IPS-15b (cell line): ENCODE measurements at regions not wholly inside any gene's neighbourhood (a gene's known extent, or its start where the extent isn't known, plus 50 kb on each side); places are given as distances from the start of the nearest gene placed in this dataset.

Experiments used
- H3K27me3 ChIP-seq: one replicate; pipeline ENCODE4 v1.6.1; 2013; ENCODE audit warnings: low read length; ENCODE audit not compliant: control insufficient read depth, insufficient read depth
- H3K36me3 ChIP-seq: one replicate; pipeline ENCODE4 v1.6.1; 2013; ENCODE audit warnings: low read length; ENCODE audit not compliant: control insufficient read depth, insufficient read depth
- H3K4me1 ChIP-seq: one replicate; pipeline ENCODE4 v1.6.1; 2013; ENCODE audit warnings: mild to moderate bottlenecking, low read length; ENCODE audit not compliant: control insufficient read depth, insufficient read depth
- H3K4me3 ChIP-seq: one replicate; pipeline ENCODE4 v1.5.1; 2013; ENCODE audit warnings: low read depth, low read length
- H3K9ac ChIP-seq: one replicate; pipeline ENCODE4 v1.6.1; 2013; ENCODE audit warnings: low read depth, mild to moderate bottlenecking, low read length
- H3K9me3 ChIP-seq: one replicate; pipeline ENCODE4 v1.6.1; 2013; ENCODE audit warnings: mild to moderate bottlenecking, low read length; ENCODE audit not compliant: control insufficient read depth, insufficient read depth

DNA sequence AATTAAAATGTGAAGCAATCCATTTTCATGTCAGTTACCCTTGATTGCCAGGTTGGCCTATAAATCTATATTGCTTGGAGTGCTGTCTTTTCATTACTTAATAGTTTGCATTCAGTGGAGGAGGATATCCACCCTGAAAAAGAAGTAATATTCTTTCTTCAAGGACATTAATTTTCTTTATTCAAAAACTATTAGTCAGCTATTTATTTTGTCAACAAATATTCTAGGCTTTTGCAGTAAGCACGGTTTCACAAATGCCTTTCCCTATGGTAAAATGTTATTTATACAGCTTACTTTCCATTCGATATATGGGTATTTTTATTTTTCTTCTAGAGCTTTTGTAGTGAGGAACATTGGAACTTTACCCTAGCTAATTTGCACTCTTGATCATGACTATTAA, 1176.9 kb upstream of the NUDT12 start:
- H3K4me1 ChIP-seq: no peaks in the 10 kb centered on the region
- H3K9me3 ChIP-seq: no peaks in the 10 kb centered on the region
- no peak overlapping the region for H3K4me3 ChIP-seq
- no peaks in the 10 kb centered on the region for H3K27me3 ChIP-seq
- H3K36me3 ChIP-seq: no peaks in the 10 kb centered on the region
- no peak overlapping the region for H3K9ac ChIP-seq

DNA sequence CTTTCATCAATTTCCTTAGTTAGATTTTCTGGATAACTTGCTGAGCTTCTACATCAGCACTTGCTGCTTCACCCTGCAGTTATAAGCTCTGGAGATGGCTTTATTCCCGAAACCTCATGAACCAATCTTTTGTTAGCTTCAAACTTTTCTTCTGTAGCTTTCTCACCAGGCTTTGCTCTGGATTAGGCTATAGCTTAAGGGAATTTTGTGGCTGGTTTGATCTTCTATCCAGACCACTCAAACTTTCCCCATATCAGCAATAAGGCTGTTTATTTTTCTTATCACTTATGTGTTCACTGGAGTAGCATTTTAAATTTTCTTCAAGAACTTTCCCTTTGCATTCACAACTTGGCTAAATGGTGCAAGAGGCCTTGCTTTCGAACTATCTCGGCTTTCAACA, 1173.5 kb upstream of the NUDT12 start:
- Histone ChIP-seq H3K9me3 (no peaks in the 10 kb centered on the region), H3K4me1 (no peaks in the 10 kb centered on the region), H3K27me3 (no peaks in the 10 kb centered on the region), H3K4me3 (no peak overlapping the region), H3K9ac (no peak overlapping the region), H3K36me3 (no peaks in the 10 kb centered on the region)

DNA sequence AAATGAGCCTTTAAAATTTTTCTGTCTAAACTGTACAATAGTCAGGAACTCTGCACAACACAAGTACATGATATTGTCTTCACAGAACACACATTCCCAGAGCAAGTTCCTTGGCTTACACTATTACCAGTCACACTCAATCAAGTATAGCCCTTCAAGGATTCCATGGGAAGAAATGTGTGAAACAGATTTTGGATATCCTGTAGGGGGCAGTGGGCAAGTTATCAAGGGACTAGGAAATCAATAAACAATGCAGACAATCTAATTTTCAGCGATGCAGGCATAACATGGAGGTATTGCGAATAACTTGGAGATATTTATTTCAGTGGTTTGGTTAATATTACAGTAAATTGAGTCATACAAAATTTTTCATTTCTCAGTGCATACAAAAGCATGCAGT, 1171.5 kb upstream of the NUDT12 start:
- no peaks in the 10 kb centered on the region for H3K36me3 ChIP-seq
- H3K4me1 ChIP-seq: no peaks in the 10 kb centered on the region
- H3K9me3 ChIP-seq: no peaks in the 10 kb centered on the region
- H3K27me3 ChIP-seq: no peaks in the 10 kb centered on the region
- no peak overlapping the region for H3K4me3 ChIP-seq
- H3K9ac ChIP-seq: no peak overlapping the region

DNA sequence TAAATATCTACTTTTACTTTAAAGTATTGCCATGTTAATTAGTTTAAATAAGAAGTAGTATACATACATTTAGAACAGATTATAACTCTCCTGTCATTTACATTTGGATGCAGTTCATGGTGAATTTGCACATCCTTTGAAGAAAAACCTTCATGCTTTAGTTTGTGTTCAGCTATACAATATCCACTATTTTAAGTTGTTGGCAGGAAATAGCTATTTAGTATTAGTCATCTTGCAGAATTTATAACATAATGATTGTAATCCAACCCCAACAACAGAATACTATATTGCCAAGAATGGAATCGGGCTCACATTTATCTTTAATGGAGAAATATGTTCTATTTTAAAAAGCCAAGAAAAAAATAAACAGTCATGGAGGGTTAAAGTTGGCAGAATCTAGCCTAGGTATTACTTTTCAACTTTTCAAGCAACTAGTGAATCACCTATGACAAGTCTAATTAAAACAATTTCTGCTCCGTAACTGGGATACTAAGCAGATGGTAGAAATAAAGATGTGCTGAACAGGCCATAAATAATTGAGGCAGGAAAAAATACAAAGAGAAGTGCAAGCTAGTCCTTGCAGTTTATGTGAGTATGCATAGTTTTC, 1170.6 kb upstream of the NUDT12 start:
- no peaks in the 10 kb centered on the region for H3K9me3 ChIP-seq
- no peaks in the 10 kb centered on the region for H3K27me3 ChIP-seq
- no peaks in the 10 kb centered on the region for H3K4me1 ChIP-seq
- no peak overlapping the region for H3K4me3 ChIP-seq
- no peak overlapping the region for H3K9ac ChIP-seq
- H3K36me3 ChIP-seq: no peaks in the 10 kb centered on the region

DNA sequence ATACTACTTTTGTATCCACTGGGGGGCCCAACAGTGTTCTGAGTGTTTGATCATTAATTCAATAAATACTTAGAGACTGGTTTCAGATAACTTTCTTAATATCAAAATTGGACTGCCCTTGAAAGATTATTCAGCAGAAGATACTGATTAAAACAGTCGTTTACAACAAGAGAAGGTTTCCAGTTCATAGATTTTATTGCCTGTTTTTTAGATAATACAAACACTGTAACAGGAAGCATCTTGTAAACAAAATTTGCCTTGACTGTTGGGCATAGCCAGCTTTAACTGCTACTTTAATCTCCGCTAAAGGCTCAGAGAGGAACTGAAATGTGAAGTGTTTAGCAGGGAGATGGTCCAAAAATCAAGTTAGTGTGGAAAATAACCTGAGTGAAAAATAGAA, 1168.7 kb upstream of the NUDT12 start:
- Histone ChIP-seq H3K9ac (no peak overlapping the region), H3K27me3 (no peaks in the 10 kb centered on the region), H3K4me1 (no peaks in the 10 kb centered on the region), H3K36me3 (no peaks in the 10 kb centered on the region), H3K9me3 (no peaks in the 10 kb centered on the region), H3K4me3 (no peak overlapping the region)

DNA sequence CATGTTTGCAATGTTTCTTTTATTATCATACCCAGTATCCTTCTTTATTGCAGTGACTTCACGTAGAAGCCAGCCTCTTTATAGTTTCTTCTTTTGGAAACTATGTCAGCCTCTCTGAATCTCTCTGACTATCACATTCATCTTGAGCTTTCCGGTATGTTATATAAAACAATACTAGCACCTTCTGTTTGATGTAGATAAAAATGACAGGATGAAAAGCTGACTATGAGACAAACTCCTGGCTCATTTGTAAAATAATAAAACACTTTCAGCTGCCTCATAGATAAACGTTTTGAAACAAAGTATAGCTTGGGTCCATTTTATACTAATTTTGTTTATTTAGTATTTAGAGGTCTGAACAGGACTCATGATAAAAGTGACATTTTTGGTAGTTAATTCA, 1145.4 kb upstream of the NUDT12 start:
- Histone ChIP-seq H3K4me3 (no peak overlapping the region), H3K36me3 (no peaks in the 10 kb centered on the region), H3K27me3 (no peaks in the 10 kb centered on the region), H3K4me1 (no peaks in the 10 kb centered on the region), H3K9ac (no peak overlapping the region), H3K9me3 (no peaks in the 10 kb centered on the region)

DNA sequence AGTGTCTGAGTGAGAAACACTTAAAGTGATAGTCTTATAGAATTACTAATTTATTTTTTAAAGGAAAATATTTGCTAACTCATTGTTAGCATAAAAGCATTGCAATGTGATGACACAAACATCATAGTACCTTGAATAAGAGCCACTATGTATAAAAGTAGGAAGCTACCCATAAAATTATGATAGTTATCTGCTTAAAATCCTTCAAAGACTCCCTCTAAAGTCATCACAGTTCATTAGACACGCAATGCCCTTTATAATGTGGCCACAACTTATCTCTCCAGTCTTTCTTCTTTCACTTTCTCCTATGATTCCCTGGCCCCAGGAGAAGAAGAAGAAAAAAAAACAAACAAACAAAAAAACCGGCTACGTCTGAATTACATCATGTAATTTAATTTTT, 1144.0 kb upstream of the NUDT12 start:
- Histone ChIP-seq H3K4me3 (no peak overlapping the region), H3K4me1 (no peaks in the 10 kb centered on the region), H3K9me3 (no peaks in the 10 kb centered on the region), H3K36me3 (no peaks in the 10 kb centered on the region), H3K9ac (no peak overlapping the region), H3K27me3 (no peaks in the 10 kb centered on the region)

DNA sequence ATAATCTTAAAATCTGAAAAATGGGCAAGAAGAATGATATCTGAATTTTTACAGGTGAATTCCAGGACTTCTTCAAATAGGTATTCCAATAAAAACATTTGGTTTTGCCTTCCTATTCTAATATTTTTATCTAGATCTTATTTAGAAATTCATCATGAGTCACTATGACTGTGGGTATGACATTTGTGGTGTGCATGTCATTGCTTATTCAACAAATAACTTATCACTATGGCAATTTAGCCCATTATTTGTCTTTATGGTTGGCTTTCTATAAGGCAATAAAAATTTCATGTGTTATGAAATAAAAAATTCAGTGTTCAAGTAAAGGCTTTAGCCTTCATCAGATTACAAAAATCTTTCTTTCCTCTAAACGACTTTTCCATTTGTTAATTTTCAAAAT, 1139.6 kb upstream of the NUDT12 start:
- Histone ChIP-seq H3K27me3 (no peaks in the 10 kb centered on the region), H3K36me3 (no peaks in the 10 kb centered on the region), H3K9ac (no peak overlapping the region), H3K4me3 (no peak overlapping the region), H3K4me1 (no peaks in the 10 kb centered on the region), H3K9me3 (no peaks in the 10 kb centered on the region)

DNA sequence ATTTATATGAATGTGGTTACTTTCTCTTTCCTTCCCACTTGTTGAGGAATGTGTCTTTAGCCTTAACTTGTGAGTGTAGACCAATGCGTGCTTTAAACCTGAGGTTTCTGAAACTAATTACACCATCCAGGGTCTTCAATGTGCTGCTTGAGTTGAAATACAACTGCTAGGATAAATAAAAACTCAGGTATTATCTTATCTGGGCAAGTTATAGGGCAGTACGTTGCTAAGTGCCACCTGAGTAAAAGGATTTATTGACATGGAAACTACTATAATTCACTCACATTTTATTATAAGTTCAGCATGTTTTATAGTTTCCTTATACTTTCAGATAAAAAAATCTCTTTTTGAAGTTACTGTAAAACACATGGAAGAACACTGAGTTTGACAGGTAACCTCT, 1136.8 kb upstream of the NUDT12 start:
- H3K4me1 ChIP-seq: no peaks in the 10 kb centered on the region
- no peaks in the 10 kb centered on the region for H3K9me3 ChIP-seq
- no peak overlapping the region for H3K9ac ChIP-seq
- no peak overlapping the region for H3K4me3 ChIP-seq
- H3K36me3 ChIP-seq: no peaks in the 10 kb centered on the region
- H3K27me3 ChIP-seq: no peaks in the 10 kb centered on the region

DNA sequence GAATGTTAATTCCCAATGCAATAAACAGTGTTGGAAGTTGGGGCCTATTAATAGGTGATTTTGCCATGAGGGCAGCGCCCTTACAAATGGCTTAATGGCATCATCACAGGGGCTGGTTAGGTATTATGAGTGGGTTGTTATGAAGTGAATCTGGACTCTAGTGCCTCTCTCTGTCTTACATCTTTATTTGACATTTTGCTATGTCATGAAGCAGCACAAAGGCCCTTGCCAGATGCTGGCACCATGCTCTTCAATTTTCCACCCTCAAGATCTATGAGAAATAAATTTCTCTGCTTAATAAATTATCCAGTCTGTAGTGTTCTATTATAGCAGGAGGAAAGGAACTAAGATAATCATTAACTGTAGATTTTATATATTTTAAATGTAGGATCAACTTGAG, 1098.7 kb upstream of the NUDT12 start:
- Histone ChIP-seq H3K9me3 (no peaks in the 10 kb centered on the region), H3K9ac (no peak overlapping the region), H3K36me3 (no peaks in the 10 kb centered on the region), H3K4me3 (no peak overlapping the region), H3K27me3 (no peaks in the 10 kb centered on the region), H3K4me1 (no peaks in the 10 kb centered on the region)

DNA sequence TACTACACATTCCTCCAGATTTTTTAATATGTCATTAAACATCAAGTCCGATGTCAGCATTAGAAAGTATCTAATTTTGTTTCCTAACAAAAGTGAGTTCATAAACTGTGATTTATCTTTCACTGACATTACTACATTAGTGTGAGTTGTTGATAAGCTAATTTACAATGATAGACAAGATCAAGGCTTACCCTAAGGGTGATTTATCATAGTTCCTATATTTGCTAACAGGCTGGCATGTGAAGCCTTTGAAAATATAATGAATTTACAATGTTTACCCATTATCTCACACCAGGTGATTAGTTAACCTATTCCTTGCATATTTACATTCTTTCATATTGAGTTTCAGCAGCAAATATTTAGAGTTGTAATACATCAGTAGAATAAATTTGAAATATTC, 1096.9 kb upstream of the NUDT12 start:
- Histone ChIP-seq H3K9me3 (no peaks in the 10 kb centered on the region), H3K27me3 (peaks cover 2% of the 10 kb centered on the region), H3K36me3 (no peaks in the 10 kb centered on the region), H3K4me1 (no peaks in the 10 kb centered on the region), H3K4me3 (no peak overlapping the region), H3K9ac (no peak overlapping the region)

DNA sequence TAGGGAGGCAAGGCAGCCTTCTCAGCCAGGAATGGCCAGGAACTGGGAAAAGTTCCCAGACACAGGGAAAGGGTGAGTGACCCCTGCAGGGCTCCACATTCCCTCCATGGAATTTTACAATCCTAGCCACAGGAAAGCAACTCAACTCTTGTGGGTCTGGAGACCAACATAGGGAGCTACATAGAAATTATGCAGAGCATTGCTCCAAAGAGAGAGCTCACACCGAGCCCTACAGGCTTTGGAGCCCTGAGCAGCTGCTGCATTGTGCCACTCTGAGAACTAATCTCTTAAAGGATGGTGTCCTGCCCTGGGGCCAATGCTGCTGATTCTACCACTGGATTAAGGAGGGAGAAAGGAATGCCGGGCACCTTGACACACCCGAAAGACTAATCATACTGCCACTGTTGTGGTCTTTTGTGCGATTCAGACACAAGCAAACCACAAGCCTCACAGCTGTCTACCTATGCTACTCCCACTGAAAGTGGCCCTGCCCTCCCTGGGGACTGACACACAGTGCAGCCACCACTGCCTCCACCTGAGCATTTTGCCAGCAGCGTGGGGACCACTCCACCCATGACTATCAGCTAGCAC, 1089.8 kb upstream of the NUDT12 start:
- Histone ChIP-seq H3K4me3 (no peak overlapping the region), H3K9me3 (no peaks in the 10 kb centered on the region), H3K4me1 (peaks cover 2% of the 10 kb centered on the region), H3K36me3 (peaks cover 2% of the 10 kb centered on the region), H3K27me3 (peaks cover 52% of the 10 kb centered on the region), H3K9ac (no peak overlapping the region)
